Ectodermal cell (in vitro differentiated cells): ENCODE measurements at regions not wholly inside any gene's neighbourhood (a gene's known extent, or its start where the extent isn't known, plus 50 kb on each side); places are given as distances from the start of the nearest gene placed in this dataset.

Experiments used
- H3K27ac ChIP-seq: 2 replicates; pipeline ENCODE4 v1.7.0; 2013; ENCODE audit warnings: mild to moderate bottlenecking, low read depth, low read length; ENCODE audit not compliant: insufficient read depth, poor library complexity, severe bottlenecking
- H3K27me3 ChIP-seq: 2 replicates; pipeline ENCODE4 v1.7.0; 2013; ENCODE audit warnings: mild to moderate bottlenecking, low read length; ENCODE audit not compliant: insufficient read depth, control insufficient read depth, poor library complexity, severe bottlenecking
- H3K36me3 ChIP-seq: one replicate; pipeline ENCODE4 v1.7.0; 2013; ENCODE audit warnings: low read length; ENCODE audit not compliant: control insufficient read depth, insufficient read depth
- H3K4me1 ChIP-seq: one replicate; pipeline ENCODE4 v1.7.0; 2013; ENCODE audit warnings: low read length; ENCODE audit not compliant: control insufficient read depth, insufficient read depth
- H3K4me3 ChIP-seq: 2 replicates; pipeline ENCODE4 v1.7.0; 2013; ENCODE audit warnings: low read depth, low read length, control low read depth; ENCODE audit not compliant: insufficient read depth
- H3K9me3 ChIP-seq: 2 replicates; pipeline ENCODE4 v1.7.0; 2013; ENCODE audit warnings: mild to moderate bottlenecking, low read length, moderate library complexity; ENCODE audit not compliant: control insufficient read depth
- WGBS, 2 experiments: methylation state at CpG; one replicate each; pipeline ENCODE4 v1.1.7; 2013; ENCODE audit warnings: missing lambda C conversion rate in 2 of 2; 5-methylcytosine and 5-hydroxymethylcytosine counted together

DNA sequence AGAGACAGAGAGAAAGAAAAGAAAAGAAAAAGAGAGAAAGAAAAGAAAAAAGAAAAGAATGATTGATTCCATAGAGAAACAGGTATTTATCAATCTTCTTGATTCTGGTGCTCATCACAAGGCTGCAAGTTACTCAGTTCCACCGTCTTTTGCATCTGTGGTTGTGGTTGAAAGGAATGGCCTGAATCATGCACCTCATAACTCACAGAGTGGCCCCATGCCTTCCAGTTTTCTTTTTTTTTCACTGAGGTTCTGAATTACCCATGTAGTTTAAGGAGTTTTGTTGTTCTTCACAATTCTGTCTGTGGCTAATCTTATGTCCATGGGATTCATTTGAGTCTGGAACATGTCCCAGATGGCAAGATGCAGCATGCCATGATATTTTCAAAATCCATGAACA, 156.0 kb downstream of the ZNF33B start:
- Histone ChIP-seq H3K4me1 (no peaks in the 10 kb centered on the region), H3K27me3 (no peaks in the 10 kb centered on the region), H3K27ac (no peak overlapping the region), H3K36me3 (no peaks in the 10 kb centered on the region), H3K4me3 (no peak overlapping the region), H3K9me3 (peaks cover 6% of the 10 kb centered on the region)
- 74 to 93% methylated on average over 1 of the region's 1 CpG for WGBS, 2 experiments

DNA sequence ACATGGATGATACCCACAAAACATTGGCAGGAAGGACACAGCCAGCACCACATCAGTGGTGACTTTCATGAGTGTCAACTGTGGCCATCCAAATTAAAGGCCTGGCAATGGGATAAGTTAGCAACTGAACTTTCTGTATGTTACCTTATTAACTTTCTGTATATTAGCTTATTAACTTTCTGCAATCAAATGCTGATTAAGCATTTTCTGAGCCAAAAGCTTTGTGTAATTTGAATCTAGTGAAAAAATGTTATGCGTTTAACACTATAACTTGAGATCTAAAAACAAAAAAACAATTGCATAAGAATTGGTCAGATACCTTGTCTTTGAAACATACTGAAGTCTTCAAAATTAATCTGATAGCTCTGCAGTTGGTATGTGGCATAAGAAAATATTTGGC, 159.3 kb downstream of the ZNF33B start:
- WGBS, 2 experiments = no CpG with 5 or more reads among the region's 1 CpG
- no peak overlapping the region for H3K4me3 ChIP-seq
- no peaks in the 10 kb centered on the region for H3K36me3 ChIP-seq
- no peaks in the 10 kb centered on the region for H3K4me1 ChIP-seq
- no peaks in the 10 kb centered on the region for H3K27me3 ChIP-seq
- H3K27ac ChIP-seq = no peak overlapping the region
- H3K9me3 ChIP-seq = peaks cover 10% of the 10 kb centered on the region

DNA sequence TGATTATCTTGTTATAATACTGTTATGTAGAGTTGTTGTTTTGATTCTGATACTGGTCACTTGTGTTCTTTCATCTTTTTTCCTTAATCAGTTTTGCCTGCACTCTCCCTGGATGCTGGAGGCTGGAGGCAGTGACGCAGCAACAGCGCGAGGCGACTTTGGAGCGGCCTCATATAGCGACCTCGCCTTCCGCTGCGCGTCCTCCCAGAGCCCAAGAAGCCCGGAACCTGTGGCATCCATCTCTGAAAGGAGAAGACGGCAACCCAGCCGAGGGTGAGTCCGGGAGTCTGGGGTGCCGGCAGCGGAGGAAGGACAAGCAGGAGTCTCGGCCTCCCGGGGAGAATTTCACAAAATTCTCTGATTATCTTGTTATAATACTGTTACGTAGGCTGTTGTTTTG, 161.2 kb downstream of the ZNF33B start:
- no peaks in the 10 kb centered on the region for H3K27me3 ChIP-seq
- H3K4me1 ChIP-seq = no peaks in the 10 kb centered on the region
- H3K4me3 ChIP-seq = no peak overlapping the region
- H3K9me3 ChIP-seq = peaks cover 8% of the 10 kb centered on the region
- no peaks in the 10 kb centered on the region for H3K36me3 ChIP-seq
- 86 to 89% methylated on average over 18 to 19 of the region's 19 CpGs for WGBS, 2 experiments
- H3K27ac ChIP-seq = no peak overlapping the region

DNA sequence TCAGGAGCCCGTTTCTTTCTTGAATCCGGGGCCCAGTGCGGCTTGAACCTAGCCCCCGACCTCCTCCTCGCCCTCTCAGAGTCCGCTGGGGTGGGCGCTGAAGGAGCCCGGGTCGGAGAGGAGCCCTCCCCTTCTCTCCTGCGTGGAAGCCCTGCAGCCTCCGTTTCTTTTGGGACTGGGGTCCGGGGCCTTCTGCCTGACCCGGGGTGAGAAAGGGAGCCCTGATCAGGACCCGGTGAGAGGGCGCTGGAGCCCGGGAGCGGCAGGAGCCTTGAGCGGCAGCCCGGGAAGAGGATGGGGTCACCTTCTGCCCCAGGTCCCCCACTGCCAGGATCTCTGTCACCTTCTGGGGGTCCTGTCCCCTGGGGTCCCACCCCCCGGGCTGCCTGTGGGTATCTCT, 162.3 kb downstream of the ZNF33B start:
- H3K27me3 ChIP-seq = no peaks in the 10 kb centered on the region
- no peak overlapping the region for H3K27ac ChIP-seq
- H3K4me1 ChIP-seq = no peaks in the 10 kb centered on the region
- H3K36me3 ChIP-seq = no peaks in the 10 kb centered on the region
- WGBS, 2 experiments = 81 to 84% methylated on average over 20 of the region's 20 CpGs
- peaks cover 8% of the 10 kb centered on the region for H3K9me3 ChIP-seq
- no peak overlapping the region for H3K4me3 ChIP-seq

DNA sequence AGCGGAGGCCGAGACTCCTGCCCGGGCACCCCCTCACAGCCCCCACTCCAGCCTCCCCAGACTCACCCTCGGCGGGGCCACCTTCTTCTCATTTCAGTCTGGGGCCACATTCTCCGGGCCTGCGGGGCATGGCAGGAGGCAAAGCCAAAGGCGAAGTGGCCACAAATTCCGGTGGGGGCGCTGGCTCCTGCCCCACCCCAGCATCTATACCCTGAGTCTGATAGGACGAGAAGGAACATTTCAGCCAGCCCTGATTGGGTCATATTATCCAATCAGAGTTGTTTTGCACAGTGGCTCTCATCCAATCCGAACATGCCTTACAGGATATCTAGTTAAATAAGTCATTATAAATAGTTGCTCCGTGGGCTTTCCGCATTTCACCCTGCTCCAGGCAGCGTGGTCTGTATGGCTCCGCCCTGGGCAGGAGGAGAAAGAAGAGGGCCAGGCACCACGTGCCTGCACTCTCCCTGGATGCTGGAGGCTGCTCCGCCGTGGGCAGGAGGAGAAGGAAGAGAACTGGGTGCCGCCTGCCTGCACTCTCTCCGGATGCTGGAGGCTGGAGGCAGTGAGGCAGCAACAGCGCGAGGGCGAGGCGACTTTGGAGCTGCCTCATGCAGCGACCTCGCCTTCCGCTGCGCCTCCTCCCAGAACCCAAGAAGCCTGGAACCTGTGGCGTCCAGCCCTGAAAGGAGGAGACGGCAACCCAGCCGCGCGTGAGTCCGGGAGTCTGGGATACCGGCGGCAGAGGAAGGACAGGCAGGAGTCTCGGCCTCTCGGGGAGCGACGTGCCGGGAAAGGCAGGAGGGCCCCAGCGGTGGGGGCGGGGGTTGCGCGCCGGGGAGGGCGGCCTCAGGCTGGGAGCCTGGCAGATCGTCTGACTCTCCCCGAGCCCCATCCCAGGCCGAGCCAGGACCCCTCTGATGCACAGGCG, 162.9 kb downstream of the ZNF33B start:
- Histone ChIP-seq H3K27ac (no peak overlapping the region), H3K4me3 (no peak overlapping the region), H3K4me1 (no peaks in the 10 kb centered on the region), H3K27me3 (no peaks in the 10 kb centered on the region), H3K36me3 (no peaks in the 10 kb centered on the region), H3K9me3 (peaks cover 8% of the 10 kb centered on the region)
- 85% methylated on average over 52 of the region's 52 CpGs for WGBS, 2 experiments

DNA sequence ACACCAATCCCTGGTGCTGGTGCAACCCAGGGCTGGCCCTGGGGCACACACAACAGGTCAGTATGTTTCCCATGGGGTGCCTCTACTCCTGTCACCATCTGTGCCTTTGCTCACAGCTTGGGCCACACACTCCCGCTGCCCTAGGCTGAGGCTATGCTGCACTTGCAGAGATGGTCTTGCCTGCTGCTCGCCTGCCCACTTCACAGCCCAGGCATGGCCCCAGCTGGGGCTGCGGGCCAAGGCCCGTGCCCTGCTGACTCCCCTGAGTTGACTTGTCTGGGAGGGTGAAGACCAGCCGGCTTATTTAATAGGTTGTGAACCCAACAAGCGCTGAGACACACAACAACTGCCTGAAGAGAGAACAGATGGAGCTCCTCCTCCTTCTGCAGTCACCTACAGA, 184.1 kb downstream of the ZNF33B start:
- no peaks in the 10 kb centered on the region for H3K36me3 ChIP-seq
- peaks cover 15% of the 10 kb centered on the region for H3K9me3 ChIP-seq
- H3K27me3 ChIP-seq = no peaks in the 10 kb centered on the region
- no peaks in the 10 kb centered on the region for H3K4me1 ChIP-seq
- no peak overlapping the region for H3K4me3 ChIP-seq
- 58% methylated on average over 6 of the region's 6 CpGs for WGBS, 2 experiments
- H3K27ac ChIP-seq = no peak overlapping the region

DNA sequence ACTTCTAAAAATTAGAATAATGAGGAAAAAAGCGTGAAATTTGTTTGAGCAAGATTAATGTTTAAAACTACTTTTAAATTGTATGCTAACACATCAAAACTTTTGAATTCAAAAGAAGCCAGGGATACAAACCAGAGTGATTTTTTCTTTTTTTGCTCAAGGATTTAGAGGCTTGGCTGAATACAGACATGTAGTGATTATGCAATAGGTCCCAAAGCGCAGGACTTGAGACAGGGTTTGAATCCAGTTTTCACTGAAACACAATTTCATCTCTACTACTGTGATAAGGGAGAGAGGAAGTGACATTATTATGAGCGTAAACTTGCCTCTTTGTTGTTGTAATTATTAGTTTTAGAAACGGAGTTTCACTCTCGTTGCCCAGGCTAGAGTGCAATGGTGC, 207.3 kb downstream of the ZNF33B start:
- 84 to 90% methylated on average over 3 to 4 of the region's 5 CpGs for WGBS, 2 experiments
- Histone ChIP-seq H3K4me1 (no peaks in the 10 kb centered on the region), H3K36me3 (no peaks in the 10 kb centered on the region), H3K27ac (no peak overlapping the region), H3K4me3 (no peak overlapping the region), H3K9me3 (peaks cover 9% of the 10 kb centered on the region), H3K27me3 (no peaks in the 10 kb centered on the region)

DNA sequence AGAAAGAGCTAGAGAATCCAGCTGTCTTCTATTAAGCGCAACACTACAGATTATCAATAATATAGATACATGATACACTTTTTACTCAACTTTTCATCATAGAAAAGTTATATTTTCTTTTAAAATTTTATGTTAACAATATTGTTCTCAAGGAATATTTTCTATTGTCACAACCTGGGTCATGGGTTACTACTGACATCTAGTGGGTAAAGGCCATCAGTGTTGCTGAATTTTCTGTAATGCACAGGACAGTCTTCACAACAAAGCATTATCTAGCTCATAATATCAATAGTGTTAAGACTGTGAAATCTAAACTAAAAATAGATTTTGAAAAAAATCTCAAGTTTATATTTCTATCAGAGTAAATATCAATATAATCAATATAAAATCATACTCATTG, 209.8 kb downstream of the ZNF33B start:
- no peaks in the 10 kb centered on the region for H3K4me1 ChIP-seq

DNA sequence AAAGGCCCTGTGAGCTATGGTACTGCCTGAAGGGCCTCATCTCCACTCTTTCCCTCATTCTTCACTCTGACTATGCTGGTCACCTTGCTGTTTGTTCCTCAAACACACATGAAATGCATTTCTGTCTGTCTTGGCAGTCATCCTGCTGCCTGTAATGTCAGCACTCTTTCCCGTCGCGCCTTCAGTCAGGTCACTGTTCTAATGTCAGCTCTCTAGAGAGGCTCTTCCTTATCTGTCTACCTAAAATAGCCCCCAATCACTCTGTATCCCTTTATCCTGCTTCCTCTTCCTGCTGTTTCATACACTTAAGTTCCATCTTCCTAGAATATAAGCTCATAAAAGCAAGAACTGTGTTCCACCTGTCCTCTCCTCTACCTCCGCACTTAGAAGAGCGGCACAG, 215.5 kb downstream of the ZNF33B start:
- H3K4me3 ChIP-seq = no peak overlapping the region
- no peaks in the 10 kb centered on the region for H3K4me1 ChIP-seq
- peaks cover 6% of the 10 kb centered on the region for H3K9me3 ChIP-seq
- H3K27ac ChIP-seq = no peak overlapping the region
- no peaks in the 10 kb centered on the region for H3K36me3 ChIP-seq
- no peaks in the 10 kb centered on the region for H3K27me3 ChIP-seq
- WGBS, 2 experiments = 88 to 92% methylated on average over 5 of the region's 5 CpGs

More for the DNA sequence above, 209.8 kb downstream of the ZNF33B start:
- Histone ChIP-seq H3K4me3 (no peak overlapping the region), H3K27me3 (no peaks in the 10 kb centered on the region), H3K9me3 (peaks cover 7% of the 10 kb centered on the region), H3K36me3 (no peaks in the 10 kb centered on the region), H3K27ac (no peak overlapping the region)
- 100% methylated on average over 1 of the region's 1 CpG; no CpG with 5 or more reads in 1 of the 2 experiments for WGBS, 2 experiments

DNA sequence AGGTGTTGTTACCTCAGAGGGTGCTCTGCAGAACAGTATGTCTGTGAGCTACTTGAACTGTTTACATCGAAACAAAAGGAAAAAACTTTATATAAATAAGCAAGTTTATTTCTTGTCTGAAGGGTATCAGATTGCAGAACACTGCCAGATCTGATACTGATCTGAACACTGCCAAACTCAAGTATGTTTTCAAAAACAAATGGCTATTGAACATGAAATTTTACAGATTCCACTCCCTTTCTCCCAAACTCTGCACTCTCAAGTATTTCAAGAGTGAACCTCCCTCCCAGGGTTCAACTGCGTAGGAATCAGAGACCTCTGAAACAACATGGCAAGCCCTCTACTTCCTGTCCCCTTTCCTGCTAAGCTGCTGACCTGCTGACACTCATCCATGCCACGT, 216.6 kb downstream of the ZNF33B start:
- no peaks in the 10 kb centered on the region for H3K27me3 ChIP-seq
- peaks cover 8% of the 10 kb centered on the region for H3K9me3 ChIP-seq
- no peaks in the 10 kb centered on the region for H3K36me3 ChIP-seq
- 37 to 58% methylated on average over 2 to 3 of the region's 3 CpGs for WGBS, 2 experiments
- no peak overlapping the region for H3K4me3 ChIP-seq
- no peak overlapping the region for H3K27ac ChIP-seq
- no peaks in the 10 kb centered on the region for H3K4me1 ChIP-seq
